ENCODE measurements at regions not wholly inside any gene's neighbourhood (a gene's known extent, or its start where the extent isn't known, plus 50 kb on each side); places are given as distances from the start of the nearest gene placed in this dataset.

- CTCF ChIA-PET, result interaction anchor here (0.7 kb wide), 1 partner anchor 631 kb away, joined by 4 read pairs; no protein-coding TSS in a partner anchor
These were observed 512.2 kb downstream of the PDHA2 start for GRCh38 chr4:96352051-96352517.

GRCh38 chr4:96354036-96354712 lies 514.3 kb downstream of the PDHA2 start:
- H3K9me3 Mint-ChIP-seq (ENCODE audit: unreplicated experiment), result no peaks in the 10 kb centered on the region
- CTCF ChIA-PET, result no interaction called here
- no peaks in the 10 kb centered on the region for H3K9me3 ChIP-seq
- intact Hi-C loops (cut with micrococcal nuclease; ENCODE audit: unreplicated experiment), result loop anchor here (1.0 kb wide), 1 partner anchor 44 kb away; no protein-coding TSS in a partner anchor
- POLR2A ChIA-PET, result no interaction called here
- BruUV-seq (replicated peaks), result no TSS peak
- H3K36me3 ChIP-seq (ENCODE audit: control insufficient read depth, insufficient read depth, low read length), result no peaks in the 10 kb centered on the region
- no peaks in the 10 kb centered on the region for H3K36me3 Mint-ChIP-seq (ENCODE audit: insufficient read depth, unreplicated experiment)
- no peaks in the 10 kb centered on the region for H3K27me3 Mint-ChIP-seq (ENCODE audit: insufficient read depth, unreplicated experiment)
- H3K4me3 ChIP-seq (ENCODE audit: low read depth, low read length), result no peak overlapping the region
- H3K27ac Mint-ChIP-seq (ENCODE audit: unreplicated experiment), result no peak overlapping the region
- H3K4me1 Mint-ChIP-seq (ENCODE audit: low read depth, unreplicated experiment), result no peaks in the 10 kb centered on the region
- no peak overlapping the region for H3K4me3 Mint-ChIP-seq (ENCODE audit: unreplicated experiment)
- no peak for DNase-seq
- TF ChIP-seq, protein P1, sequence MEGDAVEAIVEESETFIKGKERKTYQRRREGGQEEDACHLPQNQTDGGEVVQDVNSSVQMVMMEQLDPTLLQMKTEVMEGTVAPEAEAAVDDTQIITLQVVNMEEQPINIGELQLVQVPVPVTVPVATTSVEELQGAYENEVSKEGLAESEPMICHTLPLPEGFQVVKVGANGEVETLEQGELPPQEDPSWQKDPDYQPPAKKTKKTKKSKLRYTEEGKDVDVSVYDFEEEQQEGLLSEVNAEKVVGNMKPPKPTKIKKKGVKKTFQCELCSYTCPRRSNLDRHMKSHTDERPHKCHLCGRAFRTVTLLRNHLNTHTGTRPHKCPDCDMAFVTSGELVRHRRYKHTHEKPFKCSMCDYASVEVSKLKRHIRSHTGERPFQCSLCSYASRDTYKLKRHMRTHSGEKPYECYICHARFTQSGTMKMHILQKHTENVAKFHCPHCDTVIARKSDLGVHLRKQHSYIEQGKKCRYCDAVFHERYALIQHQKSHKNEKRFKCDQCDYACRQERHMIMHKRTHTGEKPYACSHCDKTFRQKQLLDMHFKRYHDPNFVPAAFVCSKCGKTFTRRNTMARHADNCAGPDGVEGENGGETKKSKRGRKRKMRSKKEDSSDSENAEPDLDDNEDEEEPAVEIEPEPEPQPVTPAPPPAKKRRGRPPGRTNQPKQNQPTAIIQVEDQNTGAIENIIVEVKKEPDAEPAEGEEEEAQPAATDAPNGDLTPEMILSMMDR (IDR thresholded peaks at IDR 0.05; ENCODE audit: insufficient read depth in 1 of 2, low read depth in 1 of 2, low read length in 1 of 2, severe bottlenecking in 1 of 2, unreplicated experiment in 1 of 2), result no peak
- no peaks in the 10 kb centered on the region; the same call in 1 of the 2 replicates for H3K4me1 ChIP-seq
- H3K27me3 ChIP-seq (replicated peaks; ENCODE audit: control insufficient read depth, insufficient read depth, low read length), result no peaks in the 10 kb centered on the region

More at GRCh38 chr4:96352051-96352517, 512.2 kb downstream of the PDHA2 start:
- Mint-ChIP-seq H3K36me3 (ENCODE audit: insufficient read depth, unreplicated experiment) (no peaks in the 10 kb centered on the region), H3K9me3 (ENCODE audit: unreplicated experiment) (no peaks in the 10 kb centered on the region), H3K27ac (ENCODE audit: unreplicated experiment) (no peak overlapping the region), H3K4me1 (ENCODE audit: low read depth, unreplicated experiment) (no peaks in the 10 kb centered on the region), H3K27me3 (ENCODE audit: insufficient read depth, unreplicated experiment) (no peaks in the 10 kb centered on the region), H3K4me3 (ENCODE audit: unreplicated experiment) (no peak overlapping the region)
- intact Hi-C loops (cut with micrococcal nuclease; ENCODE audit: unreplicated experiment), result loop anchor here (1.0 to 2.0 kb wide), 5 partner anchors 182 to 1196 kb away; no protein-coding TSS in a partner anchor
- Histone ChIP-seq H3K4me3 (ENCODE audit: low read depth, low read length) (no peak overlapping the region), H3K36me3 (ENCODE audit: control insufficient read depth, insufficient read depth, low read length) (no peaks in the 10 kb centered on the region), H3K4me1 (no peaks in the 10 kb centered on the region; the same call in 1 of the 2 replicates), H3K27me3 (replicated peaks; ENCODE audit: control insufficient read depth, insufficient read depth, low read length) (no peaks in the 10 kb centered on the region), H3K9me3 (no peaks in the 10 kb centered on the region)
- BruUV-seq (replicated peaks), result no TSS peak
- DNase-seq, result peak in 1 of 2 experiments; percentile 47
- TF ChIP-seq, protein P1 (IDR thresholded peaks at IDR 0.05; ENCODE audit: insufficient read depth in 1 of 2, low read depth in 1 of 2, low read length in 1 of 2, severe bottlenecking in 1 of 2, unreplicated experiment in 1 of 2), result peak; percentile 35 to 36
- POLR2A ChIA-PET, result no interaction called here

- intact Hi-C loops (cut with micrococcal nuclease; ENCODE audit: unreplicated experiment), result no loop called here
- CTCF ChIA-PET, result no interaction called here
- no peaks in the 10 kb centered on the region for H3K27me3 Mint-ChIP-seq (ENCODE audit: insufficient read depth, unreplicated experiment)
- H3K36me3 Mint-ChIP-seq (ENCODE audit: insufficient read depth, unreplicated experiment), result no peaks in the 10 kb centered on the region
- Histone ChIP-seq H3K4me3 (ENCODE audit: low read depth, low read length) (no peak overlapping the region), H3K9me3 (no peaks in the 10 kb centered on the region), H3K4me1 (no peaks in the 10 kb centered on the region; the same call in 1 of the 2 replicates), H3K36me3 (ENCODE audit: control insufficient read depth, insufficient read depth, low read length) (no peaks in the 10 kb centered on the region), H3K27me3 (replicated peaks; ENCODE audit: control insufficient read depth, insufficient read depth, low read length) (no peaks in the 10 kb centered on the region)
- DNase-seq, result no peak
- BruUV-seq (replicated peaks), result no TSS peak
- no peaks in the 10 kb centered on the region for H3K4me1 Mint-ChIP-seq (ENCODE audit: low read depth, unreplicated experiment)
- no peaks in the 10 kb centered on the region for H3K9me3 Mint-ChIP-seq (ENCODE audit: unreplicated experiment)
- no peak overlapping the region for H3K27ac Mint-ChIP-seq (ENCODE audit: unreplicated experiment)
- POLR2A ChIA-PET, result no interaction called here
- TF ChIP-seq, protein P1 (IDR thresholded peaks at IDR 0.05; ENCODE audit: insufficient read depth in 1 of 2, low read depth in 1 of 2, low read length in 1 of 2, severe bottlenecking in 1 of 2, unreplicated experiment in 1 of 2), result no peak
- H3K4me3 Mint-ChIP-seq (ENCODE audit: unreplicated experiment), result no peak overlapping the region
These were observed 515.5 kb downstream of the PDHA2 start for GRCh38 chr4:96355414-96355813.
